ENCODE measurements at regions not wholly inside any gene's neighbourhood (a gene's known extent, or its start where the extent isn't known, plus 50 kb on each side); places are given as distances from the start of the nearest gene placed in this dataset.

DNA sequence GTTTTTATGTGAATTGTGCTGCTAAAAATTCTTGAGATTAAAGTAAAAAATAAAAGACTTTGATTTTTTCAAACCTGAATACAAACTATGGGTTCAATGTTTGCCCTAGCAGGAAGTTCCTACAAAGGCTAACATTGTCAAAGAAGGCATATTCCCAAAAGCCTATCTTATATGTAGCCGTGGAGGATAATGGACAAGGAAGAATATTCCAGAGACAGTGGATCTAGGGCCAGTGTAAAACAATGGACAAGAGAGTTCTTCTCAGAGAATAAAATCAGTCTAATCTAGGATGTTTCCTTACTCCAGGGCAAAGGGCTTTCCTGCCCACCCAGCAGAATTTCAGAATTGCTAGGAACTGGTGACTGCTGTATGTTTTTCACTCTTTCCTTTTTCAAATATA, 359.2 kb upstream of the ATP2B1 start:
- DNase-seq, result no peak

DNA sequence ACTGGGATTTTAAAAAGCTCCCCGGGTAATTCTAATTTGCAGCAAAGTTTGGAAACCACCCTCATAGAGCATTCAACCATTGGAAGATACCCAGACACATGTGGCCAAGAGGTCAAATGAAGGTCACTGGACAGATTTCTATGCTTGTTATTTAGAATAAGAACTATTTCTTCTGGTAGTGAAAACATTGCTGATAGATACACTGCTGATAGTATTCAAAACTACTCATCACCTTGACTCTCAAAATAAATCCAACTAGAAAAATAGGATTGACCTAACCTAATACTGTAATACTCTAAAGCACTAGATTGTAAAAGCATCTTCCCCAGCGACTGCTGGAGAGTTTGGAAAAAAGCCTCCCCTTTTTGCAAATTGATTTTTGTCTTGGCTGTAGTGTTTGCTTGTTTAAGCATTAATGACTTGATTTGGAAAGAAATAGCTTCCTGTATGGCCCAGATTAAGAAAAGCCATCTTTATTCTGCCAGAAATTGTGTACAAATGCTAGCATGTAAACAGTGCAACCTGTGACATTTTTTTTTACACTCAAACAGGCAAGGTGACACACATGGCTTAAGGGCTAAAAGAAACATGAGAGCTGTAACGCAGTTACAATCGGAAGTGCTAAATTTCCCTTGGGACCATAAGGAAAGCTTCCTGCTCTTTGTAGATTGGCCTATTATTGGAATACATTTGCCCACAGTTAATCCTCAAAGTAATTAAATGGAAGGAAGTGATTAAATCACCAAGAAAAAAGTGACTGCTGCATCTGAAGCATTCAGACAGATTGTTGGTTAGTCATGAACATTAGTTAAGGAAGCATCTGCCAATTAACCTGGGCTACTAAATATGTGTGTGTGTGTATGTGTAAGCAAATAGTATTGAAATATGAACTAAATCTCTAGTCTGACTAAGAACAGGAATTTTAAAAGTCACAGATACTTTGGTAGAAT, 356.5 kb upstream of the ATP2B1 start:
- no peak for DNase-seq

DNA sequence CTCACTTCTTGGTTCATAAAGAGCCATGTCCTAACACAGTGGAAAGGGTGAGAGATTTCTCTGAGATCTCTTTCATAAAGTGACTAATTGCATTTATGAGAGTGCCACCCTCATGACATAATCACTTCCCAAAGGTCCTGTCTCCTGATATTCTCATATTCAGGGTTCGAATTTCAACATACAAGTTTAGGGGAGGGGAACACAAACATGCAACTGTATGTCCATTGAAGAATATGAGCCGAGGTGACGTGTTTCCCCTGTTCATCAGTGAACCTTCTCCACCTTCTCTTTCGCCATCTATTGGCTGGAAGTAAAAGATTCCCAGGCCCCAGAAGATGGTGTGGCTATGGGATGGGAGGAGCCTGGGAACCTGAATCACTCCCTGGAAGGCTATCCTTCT, 354.2 kb upstream of the ATP2B1 start:
- DNase-seq, result no peak

DNA sequence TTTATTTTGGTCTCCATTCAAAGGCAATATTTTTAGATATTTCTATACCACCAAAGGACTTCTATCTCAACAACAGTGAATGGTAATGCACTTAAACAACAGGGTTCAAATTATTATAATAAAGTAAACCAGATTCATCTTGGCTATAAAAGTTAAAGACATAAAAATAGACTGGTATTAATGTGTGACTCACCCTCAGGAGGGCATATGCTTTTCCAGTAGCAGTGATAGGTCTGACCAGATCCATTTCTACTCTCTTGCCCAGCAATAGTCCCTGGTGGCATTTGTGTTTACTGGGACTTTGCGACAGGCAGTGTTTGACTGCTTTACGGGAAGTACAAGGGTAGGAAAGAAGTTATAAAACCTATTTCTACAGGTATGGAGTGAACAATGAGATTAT, 353.2 kb upstream of the ATP2B1 start:
- no peak for DNase-seq

DNA sequence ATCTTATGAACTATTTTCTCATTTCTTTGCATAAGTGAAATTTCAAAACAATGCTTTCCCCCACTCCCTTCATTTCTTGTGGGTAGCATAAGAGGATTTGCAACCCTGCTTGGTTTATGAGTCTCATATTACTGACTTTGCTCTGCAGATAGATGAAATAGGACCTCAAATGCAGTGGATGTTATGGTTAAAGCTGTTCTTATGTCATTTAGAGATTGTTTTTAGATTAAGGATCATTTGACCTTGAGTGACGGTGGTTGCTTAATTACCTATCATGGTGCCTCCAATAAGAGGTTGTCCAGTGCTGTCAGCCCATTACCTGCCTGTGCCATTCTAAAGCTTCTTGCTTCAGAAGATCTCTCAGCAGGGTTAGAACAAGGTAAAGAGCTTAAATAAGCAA, 351.4 kb upstream of the ATP2B1 start:
- no peak for DNase-seq

DNA sequence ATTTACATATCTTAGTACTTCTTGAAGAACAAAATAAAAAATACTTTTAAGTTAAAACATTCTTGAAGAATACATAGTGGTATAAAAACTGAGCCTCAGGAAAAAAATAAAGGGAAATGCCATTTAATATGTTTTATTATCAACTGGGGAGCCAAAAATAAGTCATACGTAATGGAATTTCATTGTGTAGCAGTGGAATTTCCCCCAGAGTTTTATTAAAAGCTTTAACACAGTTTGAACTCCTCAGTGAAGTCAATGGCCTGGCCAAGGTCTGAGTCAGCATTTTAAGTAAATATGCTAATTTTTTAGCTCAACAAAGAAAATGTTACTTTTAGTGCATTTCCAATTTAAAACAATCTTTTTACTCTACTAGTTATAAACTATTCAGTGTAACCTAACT, 350.1 kb upstream of the ATP2B1 start:
- DNase-seq, result no peak

DNA sequence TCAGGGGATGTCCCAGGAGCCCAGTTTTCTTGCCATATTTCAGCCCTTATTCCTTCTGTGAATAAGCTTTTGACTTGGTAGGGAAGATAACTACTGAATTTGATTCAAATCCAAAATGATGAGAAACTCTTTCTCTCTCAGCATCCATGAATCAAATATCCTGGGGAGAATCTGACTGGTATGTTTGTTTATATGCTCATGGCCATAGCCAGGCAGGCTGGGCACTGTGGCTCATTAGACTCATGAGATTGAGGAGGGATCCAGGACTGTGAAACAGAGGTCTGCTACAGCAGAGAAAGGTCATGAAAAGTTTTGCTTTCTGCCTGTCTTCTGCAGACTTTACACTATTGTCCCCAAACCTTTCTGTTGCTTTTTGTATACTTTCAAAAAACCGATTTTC, 346.4 kb upstream of the ATP2B1 start:
- DNase-seq, result no peak

DNA sequence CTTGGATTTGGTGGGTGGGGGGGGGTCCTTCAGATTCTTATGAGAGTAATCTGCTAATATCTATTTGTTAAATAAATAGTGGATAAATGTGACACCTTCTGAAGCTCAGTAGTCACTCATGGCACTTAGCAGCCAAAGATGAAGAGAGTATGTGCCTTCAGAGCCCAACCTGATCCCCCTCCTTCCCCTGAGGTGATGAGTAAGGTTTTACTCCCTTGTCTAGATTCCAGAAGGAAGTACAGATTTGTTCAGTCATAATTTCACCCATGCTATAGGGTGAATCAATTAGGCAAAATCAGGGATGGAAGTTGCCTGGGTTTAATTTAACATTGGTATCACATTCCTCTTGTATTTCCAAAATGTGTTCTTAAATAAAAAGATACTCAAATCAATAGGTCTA, 340.3 kb upstream of the ATP2B1 start:
- no peak for DNase-seq

DNA sequence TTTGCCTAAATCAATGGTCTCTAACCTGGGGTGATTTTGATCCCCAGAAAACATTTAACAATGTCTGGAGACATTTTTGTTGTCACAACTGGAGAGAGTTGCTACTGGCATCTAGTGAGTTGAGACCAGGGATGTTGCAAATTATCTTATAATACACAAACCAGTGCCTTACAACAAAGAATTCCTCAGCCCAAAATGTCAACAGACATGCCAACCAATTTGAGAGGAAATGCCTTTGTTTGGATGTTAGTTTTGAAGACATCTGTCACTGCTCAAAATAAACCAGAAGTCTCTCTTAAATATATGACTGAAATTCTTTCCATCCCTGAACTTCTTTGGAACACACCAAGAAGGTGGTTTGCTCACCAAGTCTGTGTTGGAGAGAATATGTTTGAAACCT, 336.9 kb upstream of the ATP2B1 start:
- no peak for DNase-seq

DNA sequence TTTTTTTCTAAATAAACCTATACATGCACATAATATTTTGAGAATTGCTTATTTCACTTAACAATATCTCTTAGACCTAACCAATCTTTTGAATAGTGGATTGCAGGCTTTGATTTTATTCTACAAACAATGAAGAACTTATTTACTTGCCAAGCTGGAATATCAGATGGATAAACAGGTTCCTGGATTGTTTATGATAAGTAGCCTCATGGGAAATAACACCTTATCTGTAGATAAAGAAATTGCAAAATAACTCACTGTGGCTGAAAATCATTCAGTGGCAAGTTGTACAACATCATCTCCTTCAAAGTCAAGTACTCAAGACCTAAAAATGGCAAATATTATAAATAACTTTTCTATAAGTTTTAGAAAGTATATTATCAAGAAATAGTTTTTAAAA, 335.4 kb upstream of the ATP2B1 start:
- DNase-seq, result no peak

DNA sequence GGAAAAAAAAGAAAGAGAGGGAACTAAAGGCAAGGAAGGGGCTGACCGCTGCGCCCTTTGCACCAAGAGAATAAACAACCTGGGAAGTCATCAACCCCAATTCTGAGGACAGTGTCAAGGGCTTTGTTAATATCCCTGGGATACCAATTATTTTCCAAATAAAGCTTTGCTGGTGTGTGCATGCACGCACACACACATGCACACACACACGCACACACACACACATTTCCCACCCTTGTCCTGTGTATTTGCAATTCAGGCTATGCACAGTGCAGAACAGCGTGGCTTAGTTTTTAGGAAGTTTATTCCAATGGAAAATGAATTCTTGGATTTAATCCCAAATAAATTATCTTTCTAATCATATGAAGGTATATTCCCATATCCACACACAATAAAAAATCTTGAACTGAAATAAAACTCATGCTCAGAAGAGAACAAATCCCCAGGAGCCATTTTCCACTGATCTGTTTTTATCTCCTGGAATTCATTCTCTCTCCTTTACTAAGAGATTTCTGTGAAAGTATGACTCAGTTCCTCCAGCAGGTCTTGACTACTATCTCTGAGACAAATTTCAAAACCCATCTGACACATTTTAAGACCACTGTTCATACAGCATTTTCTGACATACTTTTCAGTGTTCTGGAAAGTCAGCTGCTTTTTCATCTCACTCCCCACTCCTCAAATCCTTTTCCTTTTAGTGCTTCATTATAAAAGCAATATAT, 334.4 kb upstream of the ATP2B1 start:
- no peak for DNase-seq

DNA sequence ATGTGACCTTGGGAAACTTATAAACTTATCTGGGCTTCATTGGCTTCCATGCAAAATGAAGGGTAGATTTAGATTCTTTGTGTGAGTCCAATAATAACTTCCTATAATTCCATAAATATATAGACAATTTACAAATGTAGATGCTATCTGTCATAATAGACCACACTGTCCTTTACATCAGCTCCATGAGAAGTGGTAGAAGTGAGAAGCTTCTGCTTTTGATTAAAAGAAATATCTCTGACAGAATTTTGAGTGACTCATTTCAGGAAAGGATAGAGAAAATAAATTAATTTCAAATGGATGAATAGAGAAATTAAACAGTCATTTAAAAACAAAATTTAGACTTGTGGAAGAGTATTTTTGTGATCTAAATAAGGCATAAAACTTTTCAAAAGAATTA, 329.7 kb upstream of the ATP2B1 start:
- DNase-seq, result no peak

DNA sequence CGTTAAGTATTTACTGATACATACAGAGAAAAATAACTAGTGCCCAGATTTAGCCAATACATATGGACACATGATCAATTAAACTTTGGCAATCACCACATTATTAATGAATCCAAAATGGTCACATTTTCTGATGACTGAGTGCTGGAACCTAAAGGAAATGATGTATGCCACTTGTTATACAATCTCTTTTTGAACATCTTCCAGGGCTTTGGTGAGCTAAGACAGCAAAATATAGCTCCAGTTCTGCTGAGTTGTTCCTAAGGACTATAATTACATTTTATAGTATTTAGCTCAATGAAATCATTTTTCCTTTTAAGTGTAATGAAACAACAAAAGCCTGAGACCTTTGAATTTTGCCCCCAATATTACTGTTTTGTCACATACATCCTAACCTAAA, 329.1 kb upstream of the ATP2B1 start:
- DNase-seq, result no peak

DNA sequence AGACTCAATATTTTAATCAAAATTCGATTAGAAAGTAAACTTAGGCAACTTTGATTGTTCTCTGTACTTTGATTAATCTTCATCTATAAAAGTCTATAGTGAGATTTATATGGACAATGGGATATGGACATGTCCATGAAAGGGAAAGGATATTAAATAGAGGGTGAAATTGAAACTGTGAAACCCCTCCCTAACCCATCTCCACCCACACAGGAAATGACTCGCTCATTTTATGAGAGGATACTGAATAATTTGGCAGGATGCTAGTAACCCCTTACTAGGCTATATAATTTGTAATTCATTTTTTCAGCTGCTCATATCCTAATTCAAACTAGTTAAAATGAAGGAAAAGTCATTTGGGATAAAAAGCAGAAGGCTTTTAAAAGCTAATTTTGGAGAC, 328.0 kb upstream of the ATP2B1 start:
- DNase-seq, result no peak

DNA sequence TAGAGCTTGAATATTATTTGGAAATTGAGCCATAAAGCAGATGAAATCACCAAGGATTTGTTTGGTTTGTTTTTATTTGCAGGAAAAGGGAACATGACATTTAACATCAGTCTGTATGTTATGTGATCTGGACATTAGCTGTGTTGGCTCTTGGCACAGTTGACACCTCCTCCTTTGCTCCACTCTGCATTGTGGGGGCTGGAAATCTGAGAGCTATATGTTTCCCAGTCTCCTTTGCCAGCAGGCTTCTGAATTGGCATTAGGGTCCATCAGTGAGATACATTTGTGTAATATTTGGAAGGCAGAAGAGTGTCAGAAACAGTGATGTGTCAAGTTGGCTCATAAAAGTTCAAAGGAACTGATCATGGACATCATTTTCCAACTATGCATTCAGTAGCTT, 322.1 kb upstream of the ATP2B1 start:
- no peak for DNase-seq

DNA sequence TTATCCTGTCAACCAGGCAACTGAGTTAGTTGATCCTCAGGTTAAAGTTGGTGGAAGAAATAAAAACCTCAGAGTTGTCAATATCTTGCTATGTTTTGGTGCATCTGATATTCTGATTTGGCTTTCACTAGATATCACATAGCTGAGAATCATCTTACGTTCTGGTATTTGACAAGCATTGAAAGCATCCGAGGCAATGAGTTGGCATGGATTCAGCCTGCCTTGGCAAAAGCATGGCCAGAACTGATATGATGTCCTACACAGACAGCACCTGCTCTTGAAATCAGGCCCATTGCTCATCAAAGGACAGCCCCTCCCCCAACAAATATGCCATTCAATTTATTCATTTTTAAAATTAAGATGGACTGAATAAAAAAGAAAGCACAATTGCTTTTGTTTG, 320.7 kb upstream of the ATP2B1 start:
- DNase-seq, result no peak

DNA sequence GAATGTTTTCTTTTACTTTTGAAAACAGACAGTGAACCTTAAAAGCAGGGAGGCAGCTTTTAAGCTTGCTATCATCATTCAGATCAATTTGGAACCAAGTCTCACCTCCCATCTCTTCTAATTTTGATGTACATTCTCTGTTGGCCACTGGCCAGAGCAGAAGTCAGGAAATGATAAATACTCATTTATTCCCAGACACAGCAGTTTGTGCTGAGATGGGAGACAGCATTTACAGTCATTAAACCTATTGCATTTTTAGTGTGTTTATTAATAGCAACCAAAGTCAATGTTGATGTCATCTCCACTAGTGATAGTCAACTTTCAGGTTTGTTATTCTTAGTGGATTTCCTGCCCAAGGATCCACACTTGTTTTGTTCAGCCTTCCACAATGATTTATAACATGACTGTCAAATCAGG, 320.0 kb upstream of the ATP2B1 start:
- DNase-seq, result no peak

DNA sequence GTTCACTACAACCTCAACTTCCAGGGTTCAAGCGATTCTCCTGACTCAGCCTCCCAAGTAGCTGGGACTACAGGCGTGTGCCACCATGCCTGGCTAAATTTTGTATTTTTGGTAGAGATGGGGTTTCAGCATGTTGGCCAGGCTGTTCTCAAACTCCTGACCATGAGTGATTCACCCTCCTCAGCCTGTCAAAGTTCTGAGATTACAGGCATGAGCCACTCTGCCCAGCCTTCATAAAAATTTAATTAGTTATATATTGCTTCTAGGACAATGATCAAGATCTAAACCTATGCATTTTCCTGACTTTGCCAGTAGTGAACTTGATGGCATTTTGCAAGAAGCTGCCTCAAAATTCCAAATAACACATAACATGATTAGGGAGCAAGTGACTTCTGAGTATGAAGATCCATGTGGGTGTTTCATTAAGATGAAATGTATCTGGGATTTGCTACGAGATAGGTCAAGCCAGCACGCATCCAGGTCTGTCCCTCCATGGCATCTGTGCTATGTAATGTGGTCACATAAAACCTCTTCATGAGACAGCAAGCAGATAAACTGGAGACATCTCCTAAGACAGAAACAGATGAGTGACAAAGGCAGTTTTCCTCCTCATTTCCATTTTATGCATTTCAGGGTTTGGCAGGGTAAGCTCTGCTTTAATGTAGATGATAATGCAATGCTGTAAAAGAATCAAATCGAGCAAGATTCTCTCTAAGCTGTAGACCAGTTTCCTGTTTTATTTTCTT, 319.4 kb upstream of the ATP2B1 start:
- no peak for DNase-seq

DNA sequence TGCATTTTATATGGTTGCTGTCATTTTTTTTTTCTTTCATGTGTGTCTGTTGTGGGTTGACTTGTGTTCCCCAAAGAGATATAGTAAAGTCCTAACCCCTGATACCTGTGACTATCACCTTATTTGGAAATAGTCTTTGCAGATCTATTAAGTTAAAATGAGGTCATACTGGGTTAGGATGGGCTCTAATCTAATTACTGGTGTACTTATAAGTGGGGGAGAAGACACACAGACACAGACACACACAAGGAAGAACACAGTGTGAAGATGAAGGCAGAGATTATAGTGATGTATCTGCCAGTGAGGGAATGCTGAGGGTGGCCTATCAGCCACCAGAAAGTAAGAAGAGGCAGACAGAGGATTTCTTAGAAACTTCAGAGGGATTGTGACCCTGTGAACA, 318.4 kb upstream of the ATP2B1 start:
- no peak for DNase-seq

DNA sequence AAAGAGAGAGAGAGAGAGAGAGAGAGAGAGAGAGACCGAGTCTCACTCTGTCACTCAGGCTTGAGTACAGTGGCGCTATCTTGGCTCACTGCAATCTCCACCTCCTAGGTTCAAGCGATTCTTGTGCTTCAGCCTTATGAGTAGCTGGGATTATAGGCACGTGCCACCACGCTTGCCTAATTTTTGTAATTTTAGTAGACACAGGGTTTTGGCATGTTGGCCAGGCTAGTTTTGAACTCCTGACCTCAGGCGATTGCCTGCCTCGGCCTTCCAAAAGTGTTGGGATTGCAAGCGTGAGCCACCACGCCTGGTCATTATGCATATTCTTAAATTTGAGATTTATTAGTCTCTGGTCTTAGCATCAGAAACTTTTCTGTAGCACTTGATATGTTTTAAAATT, 317.9 kb upstream of the ATP2B1 start:
- no peak for DNase-seq

DNA sequence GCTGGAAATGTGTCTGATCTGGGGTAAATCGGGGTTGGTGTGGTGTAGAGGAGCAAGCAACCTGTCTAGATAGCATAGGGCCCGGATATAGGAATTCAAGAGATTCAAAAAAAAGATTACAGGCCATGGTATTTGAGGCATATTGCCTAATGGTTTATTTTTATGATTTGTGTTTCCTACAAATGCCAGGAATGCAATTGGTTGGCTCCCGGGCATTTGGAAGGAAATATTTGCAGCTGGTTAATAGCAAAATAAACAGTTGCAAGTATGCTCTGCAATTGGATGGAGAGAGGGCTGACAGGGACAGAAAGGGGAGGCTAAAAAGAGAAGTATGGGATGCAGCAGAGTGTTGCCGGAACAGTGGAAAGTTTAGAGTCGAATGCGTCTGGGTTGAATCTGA, 315.6 kb upstream of the ATP2B1 start:
- DNase-seq, result no peak

DNA sequence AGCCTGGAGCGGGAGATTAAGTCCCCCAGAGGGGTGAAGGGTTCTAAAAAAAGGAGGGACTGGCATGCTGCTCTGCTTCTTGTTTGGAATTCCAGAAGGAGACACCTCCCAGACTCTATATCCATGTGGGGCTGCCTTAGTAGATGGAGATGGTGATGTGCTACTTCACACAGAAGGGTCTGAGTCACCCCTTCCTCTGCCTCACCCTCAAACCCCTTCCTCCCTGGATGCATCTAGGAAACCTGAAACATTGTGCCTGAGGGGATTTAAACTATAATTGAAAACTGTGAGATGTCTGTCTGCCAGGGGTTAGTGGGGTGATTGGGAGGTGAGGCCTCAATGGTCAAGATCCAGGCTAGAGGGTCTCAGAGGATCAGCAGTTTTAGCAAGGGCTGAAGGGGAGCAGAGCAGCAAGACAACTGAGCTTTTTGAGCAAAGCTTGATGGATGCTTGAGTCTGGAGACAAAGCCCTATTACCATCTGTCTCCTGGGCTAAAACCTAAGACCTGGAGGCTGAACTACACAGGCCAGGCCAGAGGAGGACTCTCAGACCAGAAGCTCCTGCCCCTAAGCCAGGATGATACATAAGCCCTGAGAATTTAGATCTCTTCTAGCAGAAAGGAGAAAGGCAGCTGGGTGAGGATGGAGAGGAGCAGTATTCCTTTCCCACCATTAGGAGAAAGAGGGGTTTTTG, 314.7 kb upstream of the ATP2B1 start:
- no peak for DNase-seq

DNA sequence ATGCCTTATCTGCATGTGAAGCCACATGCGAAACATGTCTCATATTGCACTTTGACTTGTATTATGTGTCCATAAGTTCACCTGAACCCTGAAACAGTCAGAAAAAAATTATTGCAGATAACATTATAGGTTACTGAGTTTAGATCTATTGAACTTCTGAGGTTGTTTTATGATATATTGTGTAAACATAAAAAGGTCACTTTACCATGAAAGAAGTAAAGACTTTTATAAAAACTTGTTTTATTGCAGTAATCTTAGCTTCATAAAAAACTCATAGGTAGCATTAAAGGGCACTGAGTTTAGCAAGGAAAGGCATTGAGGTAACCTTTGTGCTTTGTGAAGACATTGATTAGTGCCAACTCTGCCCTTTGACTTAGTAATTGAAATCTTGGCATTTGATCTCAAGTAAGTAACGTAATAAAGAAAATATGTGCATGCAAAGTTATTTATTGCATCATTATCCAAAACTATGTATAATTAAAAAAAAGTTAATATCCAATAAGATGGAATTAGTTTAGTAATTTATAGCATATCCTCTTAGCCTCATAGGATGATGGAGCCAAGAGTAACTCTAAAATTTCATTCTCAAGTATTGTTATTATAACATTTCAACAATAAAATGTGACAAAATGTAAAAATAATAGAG, 313.3 kb upstream of the ATP2B1 start:
- DNase-seq, result no peak

Measured in activated effector memory CD4-positive, alpha-beta T cell treated with anti-CD3 and anti-CD28 coated beads, Interleukin-2, amount 50 U/mL, for 16 hours (primary cell).